A673 (cell line): ENCODE measurements at regions not wholly inside any gene's neighbourhood (a gene's known extent, or its start where the extent isn't known, plus 50 kb on each side); places are given as distances from the start of the nearest gene placed in this dataset.

Source experiments
- EZH2 ChIP-seq: fragments of 200-600 bp; sonication (generic); IDR thresholded peaks from 2 replicates; pipeline ENCODE4 v1.6.1; 2017; ENCODE audit warnings: borderline replicate concordance, low read depth, mild to moderate bottlenecking, mixed read lengths, antibody characterized with exemption, low read length; ENCODE audit not compliant: poor library complexity, severe bottlenecking
- TF ChIP-seq, protein P1 (sequence below): fragments of 300-800, 200-600 bp; sonication (generic); conservative IDR thresholded peaks from 2 replicates; pipeline ENCODE4 v1.5.1; 2017; ENCODE audit warnings: low read depth, mild to moderate bottlenecking, antibody characterized with exemption, low read length, moderate library complexity, mixed read lengths

DNA sequence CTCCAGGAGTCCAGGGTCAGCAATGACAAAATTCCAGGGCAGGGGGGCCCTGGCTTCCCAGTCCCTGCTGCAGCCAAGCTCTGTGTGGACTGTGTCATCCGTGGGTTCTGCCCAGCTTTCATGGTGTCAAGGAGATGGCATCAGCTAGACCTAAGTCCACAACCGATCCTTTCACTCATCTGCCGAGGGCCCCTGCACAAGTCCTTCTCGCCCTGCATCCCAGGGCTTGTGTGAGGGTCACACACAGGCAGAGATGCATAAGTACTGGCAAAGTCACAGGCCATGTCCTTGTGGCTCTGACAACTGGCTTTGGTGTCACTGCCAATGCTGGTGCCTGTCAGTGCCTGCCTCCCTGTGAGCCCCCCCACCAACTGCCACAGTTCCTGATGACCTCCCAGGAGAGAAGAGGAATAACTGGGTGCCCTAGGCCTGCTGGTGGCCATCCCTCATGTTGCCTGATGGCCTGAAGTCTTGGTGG, 181.4 kb upstream of the CST7 start:
- TF ChIP-seq, protein P1, sequence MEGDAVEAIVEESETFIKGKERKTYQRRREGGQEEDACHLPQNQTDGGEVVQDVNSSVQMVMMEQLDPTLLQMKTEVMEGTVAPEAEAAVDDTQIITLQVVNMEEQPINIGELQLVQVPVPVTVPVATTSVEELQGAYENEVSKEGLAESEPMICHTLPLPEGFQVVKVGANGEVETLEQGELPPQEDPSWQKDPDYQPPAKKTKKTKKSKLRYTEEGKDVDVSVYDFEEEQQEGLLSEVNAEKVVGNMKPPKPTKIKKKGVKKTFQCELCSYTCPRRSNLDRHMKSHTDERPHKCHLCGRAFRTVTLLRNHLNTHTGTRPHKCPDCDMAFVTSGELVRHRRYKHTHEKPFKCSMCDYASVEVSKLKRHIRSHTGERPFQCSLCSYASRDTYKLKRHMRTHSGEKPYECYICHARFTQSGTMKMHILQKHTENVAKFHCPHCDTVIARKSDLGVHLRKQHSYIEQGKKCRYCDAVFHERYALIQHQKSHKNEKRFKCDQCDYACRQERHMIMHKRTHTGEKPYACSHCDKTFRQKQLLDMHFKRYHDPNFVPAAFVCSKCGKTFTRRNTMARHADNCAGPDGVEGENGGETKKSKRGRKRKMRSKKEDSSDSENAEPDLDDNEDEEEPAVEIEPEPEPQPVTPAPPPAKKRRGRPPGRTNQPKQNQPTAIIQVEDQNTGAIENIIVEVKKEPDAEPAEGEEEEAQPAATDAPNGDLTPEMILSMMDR = no peak
- no peak for TF ChIP-seq EZH2
